ENCODE measurements at regions not wholly inside any gene's neighbourhood (a gene's known extent, or its start where the extent isn't known, plus 50 kb on each side); places are given as distances from the start of the nearest gene placed in this dataset.

DNA sequence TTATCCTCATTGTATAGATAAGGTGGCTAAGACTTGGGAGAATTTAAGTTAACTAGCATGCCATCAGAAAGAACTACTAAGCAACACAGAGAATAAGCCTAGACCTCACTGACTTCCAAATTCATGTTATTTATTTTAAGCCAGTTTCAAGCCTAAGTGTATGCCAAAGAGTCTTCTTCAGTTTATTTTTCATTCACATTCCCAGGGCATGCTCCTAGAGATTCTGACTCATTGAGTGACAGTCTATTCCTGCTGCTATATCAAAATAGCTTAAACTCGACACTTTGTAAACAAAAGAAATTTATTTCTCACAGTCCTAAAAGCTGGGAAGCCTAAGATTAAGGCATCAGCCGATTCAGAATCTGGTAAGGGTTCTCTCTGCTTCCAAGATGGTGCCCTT lies 467.1 kb downstream of the MBD2 start:
- Histone ChIP-seq H3K36me3 (no peaks in the 10 kb centered on the region), H3K27me3 (no peaks in the 10 kb centered on the region), H3K4me3 (no peak overlapping the region), H3K9me3 (no peaks in the 10 kb centered on the region), H3K4me1 (no peaks in the 10 kb centered on the region), H3K27ac (no peak overlapping the region)
- ATAC-seq = no peak
- TF ChIP-seq EP300 (IDR thresholded peaks at IDR 0.05) (no peak), POLR2AphosphoS5 (IDR thresholded peaks at IDR 0.05) (no peak), POLR2A (IDR thresholded peaks at IDR 0.05) (no peak)
- TF ChIP-seq, protein P1, sequence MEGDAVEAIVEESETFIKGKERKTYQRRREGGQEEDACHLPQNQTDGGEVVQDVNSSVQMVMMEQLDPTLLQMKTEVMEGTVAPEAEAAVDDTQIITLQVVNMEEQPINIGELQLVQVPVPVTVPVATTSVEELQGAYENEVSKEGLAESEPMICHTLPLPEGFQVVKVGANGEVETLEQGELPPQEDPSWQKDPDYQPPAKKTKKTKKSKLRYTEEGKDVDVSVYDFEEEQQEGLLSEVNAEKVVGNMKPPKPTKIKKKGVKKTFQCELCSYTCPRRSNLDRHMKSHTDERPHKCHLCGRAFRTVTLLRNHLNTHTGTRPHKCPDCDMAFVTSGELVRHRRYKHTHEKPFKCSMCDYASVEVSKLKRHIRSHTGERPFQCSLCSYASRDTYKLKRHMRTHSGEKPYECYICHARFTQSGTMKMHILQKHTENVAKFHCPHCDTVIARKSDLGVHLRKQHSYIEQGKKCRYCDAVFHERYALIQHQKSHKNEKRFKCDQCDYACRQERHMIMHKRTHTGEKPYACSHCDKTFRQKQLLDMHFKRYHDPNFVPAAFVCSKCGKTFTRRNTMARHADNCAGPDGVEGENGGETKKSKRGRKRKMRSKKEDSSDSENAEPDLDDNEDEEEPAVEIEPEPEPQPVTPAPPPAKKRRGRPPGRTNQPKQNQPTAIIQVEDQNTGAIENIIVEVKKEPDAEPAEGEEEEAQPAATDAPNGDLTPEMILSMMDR (IDR thresholded peaks at IDR 0.05) = no peak
- 13 to 17% methylated on average over 2 of the region's 2 CpGs for WGBS, 2 donors (ENCODE audit: low coverage in 1 of 2)

DNA sequence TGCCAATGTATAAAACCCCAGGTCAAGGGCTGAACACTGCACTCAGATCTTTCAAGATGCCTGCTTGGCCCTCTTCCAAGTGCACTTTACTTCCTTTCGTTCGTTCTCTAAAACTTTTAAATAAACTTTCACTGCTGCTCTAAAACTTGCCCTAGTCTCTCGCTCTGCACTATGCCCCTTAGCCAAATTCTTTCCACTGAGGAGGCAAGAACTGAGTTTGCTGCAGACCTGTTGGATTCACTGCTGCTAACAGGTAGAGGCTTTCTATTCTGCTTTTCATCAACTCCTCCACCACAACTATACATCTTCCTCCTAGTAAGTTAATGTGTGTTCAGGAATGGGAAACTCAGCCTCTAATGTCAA lies 467.9 kb downstream of the MBD2 start:
- Histone ChIP-seq H3K4me1 (no peaks in the 10 kb centered on the region), H3K4me3 (no peak overlapping the region), H3K9me3 (no peaks in the 10 kb centered on the region), H3K27ac (no peak overlapping the region), H3K36me3 (no peaks in the 10 kb centered on the region), H3K27me3 (no peaks in the 10 kb centered on the region)
- WGBS, 2 donors (ENCODE audit: low coverage in 1 of 2) = 29 to 43% methylated on average over 3 of the region's 3 CpGs
- ATAC-seq = no peak
- TF ChIP-seq EP300 (IDR thresholded peaks at IDR 0.05) = no peak
- no peak for TF ChIP-seq POLR2A (IDR thresholded peaks at IDR 0.05)
- TF ChIP-seq POLR2AphosphoS5 (IDR thresholded peaks at IDR 0.05) = no peak
- TF ChIP-seq, protein P1 (IDR thresholded peaks at IDR 0.05) = no peak

DNA sequence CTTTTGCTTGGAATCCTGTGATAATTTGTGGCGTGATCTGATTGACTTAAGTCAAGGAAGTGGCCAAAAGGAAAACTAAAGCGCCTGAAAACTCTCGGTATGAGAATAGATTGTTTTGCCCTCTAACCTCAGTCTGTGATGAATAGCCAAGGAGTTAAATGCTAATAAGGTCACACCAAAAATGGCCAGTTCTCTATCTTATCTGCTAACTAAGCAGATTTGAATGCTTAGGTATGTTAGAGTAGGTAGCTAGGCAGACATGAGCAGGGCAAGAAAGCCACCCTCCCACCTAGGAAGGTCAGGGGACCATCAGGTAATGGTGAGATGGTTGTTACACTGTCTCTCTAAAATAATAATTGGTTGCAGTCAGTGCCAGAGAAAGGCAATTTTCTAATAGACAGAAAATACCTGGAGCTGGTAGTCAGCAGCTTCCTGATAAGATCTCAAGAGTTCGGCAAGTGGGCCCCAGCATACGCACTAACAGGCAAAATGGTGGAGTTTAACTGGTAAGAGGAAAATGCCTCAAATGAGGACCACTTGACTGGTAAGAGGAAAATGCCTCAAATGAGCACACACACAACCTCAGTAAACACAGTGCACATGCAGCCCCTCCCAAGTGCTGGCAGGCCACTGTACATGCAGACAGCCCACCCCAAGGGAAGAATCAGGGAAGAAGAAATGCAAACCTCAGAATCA lies 468.4 kb downstream of the MBD2 start:
- H3K4me1 ChIP-seq = no peaks in the 10 kb centered on the region
- H3K4me3 ChIP-seq = no peak overlapping the region
- H3K27me3 ChIP-seq = no peaks in the 10 kb centered on the region
- H3K27ac ChIP-seq = no peak overlapping the region
- H3K9me3 ChIP-seq = no peaks in the 10 kb centered on the region
- no peaks in the 10 kb centered on the region for H3K36me3 ChIP-seq
- ATAC-seq = no peak
- 61 to 76% methylated on average over 4 to 5 of the region's 5 CpGs for WGBS, 2 donors (ENCODE audit: low coverage in 1 of 2)
- TF ChIP-seq POLR2AphosphoS5 (IDR thresholded peaks at IDR 0.05) (no peak), EP300 (IDR thresholded peaks at IDR 0.05) (no peak), POLR2A (IDR thresholded peaks at IDR 0.05) (no peak)
- TF ChIP-seq, protein P1 (IDR thresholded peaks at IDR 0.05) = no peak

DNA sequence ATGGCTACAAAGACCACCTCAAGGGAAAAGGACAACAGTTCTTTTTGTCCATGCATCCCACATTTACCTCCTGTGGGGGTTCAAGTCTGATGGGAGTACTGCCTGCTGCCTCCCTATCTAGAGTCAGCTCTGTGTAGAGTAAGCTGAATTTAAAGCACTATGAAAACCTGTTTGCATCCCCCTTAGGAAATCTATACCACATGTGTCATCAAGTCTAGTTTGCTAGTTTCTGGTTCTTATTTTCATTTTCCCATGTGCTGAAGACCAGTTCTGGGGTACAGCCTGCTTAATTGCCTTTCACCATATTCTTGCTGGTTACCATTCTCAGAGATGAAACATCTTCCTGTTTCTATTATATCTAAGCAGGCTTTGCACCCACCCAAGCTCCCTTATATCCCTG lies 470.3 kb downstream of the MBD2 start:
- no peaks in the 10 kb centered on the region for H3K36me3 ChIP-seq
- TF ChIP-seq EP300 (IDR thresholded peaks at IDR 0.05) (no peak), POLR2AphosphoS5 (IDR thresholded peaks at IDR 0.05) (no peak), POLR2A (IDR thresholded peaks at IDR 0.05) (no peak)
- TF ChIP-seq, protein P1 (IDR thresholded peaks at IDR 0.05) = no peak
- H3K4me3 ChIP-seq = no peak overlapping the region
- H3K27ac ChIP-seq = no peak overlapping the region
- no peaks in the 10 kb centered on the region for H3K27me3 ChIP-seq
- H3K9me3 ChIP-seq = no peaks in the 10 kb centered on the region
- H3K4me1 ChIP-seq = no peaks in the 10 kb centered on the region
- no peak for ATAC-seq

DNA sequence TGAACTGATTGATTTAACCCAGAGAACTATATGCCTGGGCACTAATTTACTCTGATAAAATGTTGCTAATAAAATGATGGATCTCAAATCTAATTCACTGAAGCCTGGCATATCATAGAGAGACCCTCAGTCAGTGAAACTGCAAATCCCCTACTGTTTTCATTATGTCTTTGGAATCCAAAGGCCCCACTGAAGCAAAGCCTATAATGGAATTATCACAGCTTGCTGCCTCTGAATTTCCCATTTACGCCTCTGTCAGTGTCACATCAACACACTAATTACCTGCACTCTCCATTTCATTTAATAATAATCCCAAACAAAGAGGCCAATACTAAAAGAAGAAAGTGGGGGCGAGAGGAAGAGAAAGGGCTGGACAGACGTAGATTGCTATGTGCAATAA lies 470.9 kb downstream of the MBD2 start:
- no peak for TF ChIP-seq POLR2AphosphoS5 (IDR thresholded peaks at IDR 0.05)
- no peak overlapping the region for H3K27ac ChIP-seq
- H3K4me1 ChIP-seq = no peaks in the 10 kb centered on the region
- no peaks in the 10 kb centered on the region for H3K36me3 ChIP-seq
- no peaks in the 10 kb centered on the region for H3K9me3 ChIP-seq
- 41 to 59% methylated on average over 2 to 3 of the region's 3 CpGs for WGBS, 2 donors (ENCODE audit: low coverage in 1 of 2)
- ATAC-seq = no peak
- no peaks in the 10 kb centered on the region for H3K27me3 ChIP-seq
- H3K4me3 ChIP-seq = no peak overlapping the region
